Central memory CD4-positive, alpha-beta T cell (primary cell): ENCODE measurements at regions not wholly inside any gene's neighbourhood (a gene's known extent, or its start where the extent isn't known, plus 50 kb on each side); places are given as distances from the start of the nearest gene placed in this dataset.
A peak's percentile ranks its signal among the peaks of the same experiment; 100 is the strongest.

Experiments
- DNase-seq: peaks from one replicate; pipeline ENCODE4 v3.0.0; 2022

DNA sequence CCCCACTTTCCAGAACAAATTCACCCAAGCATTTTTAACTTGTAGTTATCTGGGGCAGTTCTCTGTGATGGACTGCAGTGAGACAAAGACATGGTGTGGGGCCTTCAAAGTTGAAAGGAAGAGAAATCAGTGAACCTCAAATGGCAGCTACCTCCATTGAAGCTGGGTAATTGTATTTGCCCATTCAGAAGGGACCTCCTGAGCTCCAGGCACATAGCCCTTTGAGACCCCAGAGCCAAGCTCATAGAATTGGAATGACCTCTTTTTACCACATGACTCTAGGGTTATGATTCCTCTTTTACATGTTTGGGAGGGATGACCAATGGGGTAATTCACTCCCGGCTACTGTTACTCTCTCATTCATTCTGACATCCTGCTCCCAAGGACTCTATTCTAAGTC lies 368.4 kb upstream of the ITGA1 start:
- DNase-seq, result no peak

DNA sequence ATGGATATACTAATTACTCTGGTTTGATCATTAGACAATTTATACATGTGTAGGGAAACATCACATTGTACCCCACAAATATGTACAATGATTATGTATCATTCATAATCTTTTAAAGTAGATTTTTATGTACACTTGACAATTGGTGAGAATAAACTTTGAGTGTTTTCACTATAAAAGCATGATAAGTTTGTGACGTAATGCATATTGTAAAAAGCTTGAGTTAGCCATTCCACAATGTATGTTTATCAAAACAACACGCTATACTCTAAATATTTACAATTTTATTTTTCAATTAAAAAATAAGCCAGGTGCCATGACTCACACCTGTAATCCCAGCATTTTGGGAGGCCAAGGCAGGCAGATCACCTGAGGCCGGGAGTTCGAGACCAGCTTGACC lies 360.1 kb upstream of the ITGA1 start:
- DNase-seq, result no peak

DNA sequence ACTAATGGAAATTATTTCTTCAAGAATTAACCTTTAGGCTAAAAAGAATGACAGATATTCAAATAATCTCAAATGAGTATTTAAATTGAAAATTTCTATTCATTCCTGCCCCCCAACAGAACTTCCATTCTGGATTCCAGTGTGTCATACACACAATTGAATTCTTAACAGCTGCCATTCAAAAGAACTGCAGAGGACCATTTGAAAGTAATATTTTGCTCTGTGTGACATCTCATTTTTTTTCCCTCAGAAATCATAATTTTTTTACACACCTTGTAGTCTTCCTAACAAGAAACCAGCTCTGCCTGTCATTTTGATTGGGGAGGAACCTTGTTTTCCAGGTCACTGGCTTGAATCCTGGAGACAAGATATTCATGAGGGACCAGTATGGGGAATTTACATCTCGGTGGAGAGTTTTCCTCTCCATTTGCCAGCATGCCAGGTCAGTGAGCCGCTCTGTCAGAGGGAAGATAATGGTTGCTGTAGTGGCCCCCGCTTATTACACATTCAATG lies 358.7 kb upstream of the ITGA1 start:
- DNase-seq, result no peak

DNA sequence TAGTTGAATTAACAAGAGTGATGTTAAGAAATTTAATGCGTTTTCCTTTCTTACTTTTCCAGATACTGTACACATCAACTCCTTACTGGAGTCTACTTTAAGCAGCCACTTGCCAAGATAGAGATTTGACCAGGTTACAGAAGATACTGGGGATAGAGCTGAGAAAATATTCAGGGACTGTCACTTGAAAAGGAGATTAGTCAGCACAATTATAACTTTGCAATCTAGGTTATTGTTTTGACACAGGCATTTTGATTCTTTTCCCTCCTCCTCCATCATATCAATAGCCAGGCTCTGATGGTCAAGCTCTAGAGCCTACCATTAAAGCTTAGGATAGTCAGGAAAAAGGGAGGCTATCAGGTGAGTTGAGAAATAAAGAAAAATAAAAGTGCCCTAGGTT lies 345.9 kb upstream of the ITGA1 start:
- no peak for DNase-seq

DNA sequence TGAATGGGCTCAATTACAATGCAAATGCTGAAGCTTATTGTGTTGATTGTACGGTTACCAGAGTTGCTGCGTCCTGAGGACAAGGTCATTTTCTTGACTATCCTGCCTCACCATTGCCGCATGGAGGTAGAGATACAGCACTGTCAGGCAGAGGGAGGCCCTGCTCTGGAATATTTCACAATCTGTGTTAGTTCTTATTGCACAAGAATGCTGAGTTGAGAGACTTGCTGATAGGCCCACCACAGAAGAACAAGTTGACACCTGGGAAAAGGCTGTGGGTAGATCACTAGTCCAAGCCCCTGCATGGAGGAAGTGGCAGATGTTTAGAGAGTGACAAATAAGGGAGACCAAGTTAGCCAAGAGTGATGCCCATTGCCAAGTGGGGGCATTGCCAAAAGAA lies 344.5 kb upstream of the ITGA1 start:
- no peak for DNase-seq

DNA sequence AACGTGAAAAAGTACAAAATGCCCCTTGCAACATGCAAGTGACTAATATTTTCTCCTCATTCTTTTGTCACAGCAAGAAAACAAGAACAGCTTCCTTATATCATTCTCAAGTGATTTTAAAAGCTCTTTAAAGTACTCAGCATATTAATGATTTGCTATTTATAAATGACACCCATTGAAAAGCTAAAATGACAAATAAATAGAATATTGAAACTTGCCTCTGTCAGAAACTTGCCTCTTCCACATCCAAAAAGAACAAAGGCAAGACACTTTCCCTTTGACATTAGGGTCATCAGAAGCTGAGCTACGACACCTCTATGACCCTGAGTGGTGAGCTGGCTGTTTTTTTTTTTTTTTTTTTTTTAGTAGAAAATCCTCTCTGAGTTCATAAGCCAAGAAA lies 339.6 kb upstream of the ITGA1 start:
- DNase-seq, result no peak

DNA sequence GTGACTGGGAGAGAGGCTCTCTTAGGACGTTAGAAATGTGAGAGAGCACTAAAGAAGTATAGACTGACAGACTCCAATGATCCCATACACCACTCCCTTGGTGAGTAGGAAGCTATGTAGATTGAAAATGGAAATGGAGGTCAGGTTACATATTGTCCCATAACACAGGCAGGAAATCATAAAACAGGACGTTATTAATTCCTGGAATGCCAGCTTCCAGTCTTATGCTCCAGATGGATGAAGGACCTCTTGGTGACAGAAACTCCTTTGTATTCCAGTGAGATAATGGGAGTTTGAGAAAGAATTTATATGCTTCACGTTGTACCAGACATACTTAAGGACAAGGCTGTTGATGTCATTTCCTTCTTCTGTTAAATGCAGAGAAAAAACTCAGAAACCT lies 338.2 kb upstream of the ITGA1 start:
- DNase-seq, result no peak

DNA sequence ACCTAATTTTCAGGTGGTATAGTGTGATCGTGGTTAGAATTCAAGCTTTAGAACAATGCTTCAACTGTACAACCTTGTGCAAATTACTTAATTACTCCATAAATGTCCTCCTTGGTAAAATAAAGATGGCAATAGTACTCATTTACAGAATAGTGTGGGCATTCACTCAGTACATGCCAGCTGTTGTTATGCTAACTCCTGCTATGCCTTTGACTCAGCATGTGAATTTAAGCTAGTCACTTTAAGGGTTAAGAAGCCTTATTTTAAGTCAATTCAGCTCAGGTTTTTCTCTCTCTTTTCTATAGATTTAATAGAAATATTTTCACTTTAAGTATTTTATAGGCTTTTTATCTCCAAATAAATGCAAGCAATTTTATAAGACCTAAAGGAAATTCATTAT lies 335.6 kb upstream of the ITGA1 start:
- DNase-seq, result no peak

DNA sequence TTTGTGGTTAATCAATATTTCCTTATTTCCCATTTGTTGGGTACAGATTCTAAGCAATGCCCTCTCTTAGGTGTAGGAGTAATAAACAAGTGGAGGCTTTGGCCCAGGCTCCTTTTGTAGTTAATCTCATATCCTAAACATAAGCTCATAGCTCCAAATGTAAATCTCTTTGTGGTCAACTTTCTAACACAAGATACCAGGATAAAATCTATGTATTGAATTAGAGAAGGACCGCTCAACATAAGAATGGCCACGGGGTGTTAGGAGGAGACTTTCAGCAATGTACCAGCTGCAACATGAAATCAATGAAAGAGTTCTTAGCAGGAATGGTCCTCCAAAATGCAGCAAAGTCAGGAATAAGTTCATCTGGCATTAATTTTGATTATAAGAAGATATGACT lies 334.5 kb upstream of the ITGA1 start:
- DNase-seq, result no peak

DNA sequence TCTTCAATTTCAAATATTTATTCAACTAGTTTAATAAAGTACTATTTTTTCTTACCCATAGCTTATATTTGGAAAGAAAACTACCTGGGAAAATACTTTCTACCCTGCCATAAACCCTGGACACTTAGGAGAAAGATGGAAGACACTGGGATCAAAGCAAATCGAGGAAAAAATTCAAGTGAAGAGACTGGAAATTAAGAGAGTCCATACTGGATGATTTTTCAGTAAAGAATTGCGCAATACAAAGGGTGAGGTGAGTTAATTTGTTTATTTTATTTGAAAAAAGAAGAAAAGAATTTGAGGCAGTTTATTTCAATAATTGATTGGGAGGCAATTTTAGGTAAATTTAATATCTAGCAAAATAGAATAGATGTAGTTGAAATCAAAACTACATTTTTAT lies 331.8 kb upstream of the ITGA1 start:
- DNase-seq, result no peak

DNA sequence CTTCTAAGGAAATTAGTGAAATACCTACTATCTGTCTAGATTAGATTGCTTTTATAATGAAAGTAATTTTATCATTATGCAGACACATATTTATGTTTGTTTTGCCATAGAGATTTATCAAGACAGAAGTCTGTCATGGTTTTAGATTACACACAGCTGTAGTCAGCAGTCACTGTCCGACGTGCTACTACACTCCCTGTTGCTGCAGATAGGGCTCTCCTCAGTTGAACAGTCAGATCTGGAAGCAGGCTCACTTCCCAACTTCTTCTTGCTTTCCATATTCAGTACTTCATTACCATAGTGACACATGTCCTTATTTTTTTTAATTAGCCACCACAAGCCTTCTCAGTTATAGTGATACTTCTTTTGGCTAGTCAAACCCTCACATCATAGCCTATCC lies 329.9 kb upstream of the ITGA1 start:
- no peak for DNase-seq

DNA sequence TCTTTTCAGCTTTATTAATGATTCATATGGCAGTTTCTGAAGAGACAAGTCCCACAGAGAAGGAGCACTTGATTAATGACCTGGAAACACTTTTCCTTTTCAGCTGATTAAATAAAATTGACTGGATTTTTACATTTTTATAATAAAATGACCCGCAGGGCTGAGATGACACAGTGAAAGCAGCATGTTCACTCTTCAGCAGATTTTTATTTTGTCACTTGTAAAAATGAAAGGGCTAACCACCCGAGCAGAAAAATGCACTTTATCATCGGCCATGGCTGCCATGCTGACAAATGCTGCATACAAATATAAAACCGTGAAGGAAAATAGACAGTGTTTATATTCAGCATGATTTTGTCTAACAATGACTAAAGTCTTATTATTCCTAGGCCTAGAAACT lies 321.6 kb upstream of the ITGA1 start:
- DNase-seq, result no peak

DNA sequence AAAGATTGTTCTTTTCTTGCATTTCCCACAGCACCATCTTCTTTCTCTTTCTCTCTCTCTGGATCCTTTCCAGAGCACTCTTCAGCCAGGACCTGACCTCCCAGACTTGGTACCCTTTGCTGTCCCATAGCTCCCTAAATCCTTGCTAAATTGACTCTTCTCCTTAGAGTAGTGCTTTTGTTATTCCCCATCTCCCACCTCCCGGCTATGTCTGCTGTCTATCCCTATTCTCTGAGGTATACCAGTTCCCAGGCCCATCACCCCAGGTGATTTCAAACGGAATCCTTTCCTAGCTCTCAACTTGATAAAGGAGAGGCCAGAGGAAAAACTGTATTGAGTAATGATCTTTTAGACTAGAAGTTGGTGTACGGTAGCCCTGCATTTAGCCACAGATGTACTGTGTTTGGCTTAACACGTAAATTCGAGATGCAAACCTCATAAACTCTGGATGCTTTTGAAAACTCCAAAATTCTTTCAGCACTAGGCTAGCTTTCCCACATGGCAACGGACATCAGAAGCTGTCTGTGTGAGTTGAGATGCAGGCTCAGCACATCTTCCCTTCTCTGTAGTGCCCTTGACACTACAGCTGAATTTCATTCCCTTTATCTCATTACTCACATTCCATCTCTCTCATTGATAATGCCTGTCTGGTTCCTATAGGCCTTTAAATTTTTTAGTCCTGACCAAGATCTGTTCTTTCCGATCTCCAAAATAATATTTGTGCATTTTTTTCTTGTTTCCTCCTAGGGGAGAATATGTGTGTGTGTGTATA lies 320.8 kb upstream of the ITGA1 start:
- DNase-seq, result no peak

DNA sequence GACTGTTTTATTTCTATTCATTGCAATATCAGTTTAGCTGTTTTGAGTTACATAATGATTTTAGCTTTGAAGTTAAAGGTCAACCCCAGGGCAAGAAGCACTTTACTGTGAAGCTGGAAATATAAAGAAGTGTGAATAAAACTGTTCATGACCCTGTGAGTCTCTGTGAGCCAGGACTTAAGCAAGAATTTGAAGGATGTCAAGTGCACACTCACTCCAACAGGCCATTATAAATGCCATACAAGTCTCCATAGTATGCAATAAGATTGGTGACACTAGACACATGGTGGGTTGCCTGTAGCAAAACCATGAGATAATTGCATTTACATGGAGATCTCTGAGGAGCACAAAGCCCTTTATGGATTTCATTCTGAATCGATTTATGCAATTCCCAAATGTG lies 318.7 kb upstream of the ITGA1 start:
- DNase-seq, result no peak

DNA sequence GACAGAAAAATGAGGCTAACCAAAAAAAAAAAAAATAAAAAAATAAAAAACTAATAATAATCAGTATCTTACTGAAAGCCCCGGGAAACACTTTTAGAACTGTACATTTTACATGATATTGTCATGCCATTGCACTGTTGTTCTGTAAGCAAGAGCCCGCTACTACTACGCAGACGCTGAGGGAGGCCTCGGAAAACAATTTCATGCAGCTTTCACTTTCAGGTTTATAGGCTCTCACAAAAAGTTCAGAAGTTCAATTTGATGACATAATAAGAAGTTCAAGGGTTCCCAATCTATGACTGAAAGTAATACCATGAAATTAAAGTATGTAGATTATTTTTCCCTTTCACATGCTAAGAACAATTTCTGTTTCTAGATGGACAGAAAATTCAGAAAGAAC lies 318.3 kb upstream of the ITGA1 start:
- peak; percentile 42 for DNase-seq

DNA sequence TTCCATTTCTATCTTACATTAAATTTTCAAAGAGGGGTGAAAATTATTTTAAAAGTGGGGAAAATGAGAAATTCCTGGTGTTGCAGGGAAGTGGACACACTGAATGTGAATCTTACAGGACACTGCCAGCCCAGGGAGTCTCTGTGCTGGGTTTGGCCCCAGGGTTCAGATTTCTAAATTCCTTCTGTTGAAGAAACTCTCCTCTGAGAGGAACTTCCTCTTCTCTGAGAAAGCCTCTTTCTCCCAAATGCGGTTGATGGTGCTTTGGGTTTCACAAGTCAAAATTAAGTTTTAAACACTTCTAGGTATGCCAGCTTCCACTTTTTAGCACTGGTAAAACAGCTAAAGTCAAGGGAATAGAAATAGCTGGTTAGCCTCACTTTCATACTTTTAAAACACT lies 317.9 kb upstream of the ITGA1 start:
- DNase-seq, result no peak

DNA sequence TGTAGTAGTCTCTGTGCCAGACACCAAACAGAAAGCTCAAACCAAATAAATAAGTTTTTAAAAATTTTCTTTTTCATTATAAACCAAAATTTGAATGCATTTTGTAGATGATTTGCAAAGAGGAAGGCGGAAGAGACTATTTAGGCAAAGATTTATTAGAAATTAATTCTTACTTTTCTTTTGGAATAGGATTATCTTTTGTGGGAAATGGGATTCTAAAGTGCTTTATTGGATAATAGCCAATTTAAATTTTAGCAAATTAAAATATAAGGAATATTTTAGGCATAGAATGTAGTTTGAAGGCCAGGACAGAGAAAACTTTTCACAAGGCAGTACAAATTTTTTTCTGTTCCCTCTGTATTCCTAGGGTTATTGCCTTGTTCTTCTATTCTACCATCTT lies 311.4 kb upstream of the ITGA1 start:
- DNase-seq, result no peak

DNA sequence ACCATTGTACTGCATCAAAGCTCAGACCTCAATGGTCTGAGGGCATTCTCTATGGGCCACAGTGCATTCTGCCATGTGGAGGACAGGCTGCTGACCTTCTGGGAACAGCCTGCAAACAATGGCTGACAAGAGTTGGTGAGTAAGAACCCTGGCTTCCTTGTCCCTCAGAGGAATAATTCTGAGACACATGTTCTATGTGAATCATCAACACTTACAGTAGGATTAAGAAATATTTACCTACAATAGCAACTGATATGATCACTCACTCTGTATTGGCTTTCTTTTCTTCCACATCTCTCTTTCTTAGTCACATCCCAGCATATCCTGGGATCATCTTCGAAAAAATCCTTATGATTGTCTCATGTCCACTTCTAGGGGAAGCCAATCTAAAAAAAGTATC lies 306.5 kb upstream of the ITGA1 start:
- DNase-seq, result no peak

DNA sequence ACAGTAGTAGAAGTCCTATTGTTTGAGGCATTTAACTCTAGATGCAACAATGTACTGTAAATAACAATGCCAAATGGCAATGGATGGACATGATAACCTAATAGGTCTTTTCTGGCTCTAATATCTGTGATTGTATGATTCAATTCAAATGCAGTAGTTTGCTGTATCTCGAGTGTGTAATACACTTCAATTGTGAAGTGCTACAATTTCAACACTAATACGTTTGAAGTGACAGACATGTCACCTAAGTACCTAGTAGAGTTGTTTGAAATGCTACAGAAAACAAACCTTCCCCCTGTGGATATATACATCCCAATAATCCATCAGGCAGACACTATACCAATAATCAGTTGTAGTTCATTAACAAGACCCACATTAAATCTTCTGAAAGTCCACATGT lies 305.9 kb upstream of the ITGA1 start:
- no peak for DNase-seq

DNA sequence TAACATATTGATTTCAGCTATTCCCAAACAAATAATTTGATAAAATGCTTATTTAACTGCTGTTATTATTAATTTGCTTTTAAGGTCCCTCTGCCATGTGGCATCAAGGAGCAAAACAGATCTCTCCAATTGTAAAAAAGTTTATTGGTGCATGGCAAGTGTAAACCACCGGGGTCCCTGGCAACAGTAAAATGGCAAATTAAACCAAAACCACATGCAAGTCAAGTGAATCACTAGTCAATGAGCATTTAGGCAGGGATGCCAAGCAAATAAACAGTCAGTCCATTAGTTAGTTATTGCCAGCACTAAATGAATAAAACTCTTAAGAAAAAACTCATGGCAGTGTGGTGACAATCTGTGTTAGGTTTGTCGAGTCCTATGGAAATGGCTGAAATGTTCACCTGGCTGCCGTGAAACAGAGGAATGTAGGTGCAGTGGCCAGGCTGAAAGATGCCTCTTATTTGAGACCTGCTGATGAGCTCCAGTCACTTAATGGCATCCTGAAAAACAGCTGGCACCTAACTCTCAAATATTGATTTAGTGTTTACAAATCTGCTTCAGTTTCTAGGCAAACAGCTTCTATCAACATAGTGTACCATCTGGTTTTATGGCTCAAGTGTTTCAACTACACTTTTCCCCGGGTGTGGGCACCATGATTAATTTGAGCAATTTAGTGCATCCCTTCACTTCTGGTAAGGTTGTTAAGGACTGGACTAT lies 296.5 kb upstream of the ITGA1 start:
- no peak for DNase-seq

DNA sequence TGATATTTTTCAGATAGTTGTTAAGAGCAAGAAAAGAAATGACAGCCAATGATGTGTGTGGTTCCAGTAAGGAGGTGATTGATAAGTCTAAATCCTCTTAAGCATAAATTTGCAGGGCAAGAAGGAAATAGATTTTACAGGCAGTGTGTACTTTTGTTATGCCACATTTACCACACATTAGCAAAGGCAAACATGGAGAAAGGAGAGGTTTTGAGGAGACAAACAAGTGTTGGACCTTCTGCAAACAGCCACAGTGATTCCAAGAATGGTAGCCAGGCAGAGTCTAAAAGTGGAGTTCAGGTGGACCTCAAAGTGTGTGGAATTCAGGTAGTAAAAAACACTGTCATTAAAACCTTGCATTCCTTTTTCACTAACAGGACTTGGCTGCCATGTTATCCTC lies 295.9 kb upstream of the ITGA1 start:
- no peak for DNase-seq

DNA sequence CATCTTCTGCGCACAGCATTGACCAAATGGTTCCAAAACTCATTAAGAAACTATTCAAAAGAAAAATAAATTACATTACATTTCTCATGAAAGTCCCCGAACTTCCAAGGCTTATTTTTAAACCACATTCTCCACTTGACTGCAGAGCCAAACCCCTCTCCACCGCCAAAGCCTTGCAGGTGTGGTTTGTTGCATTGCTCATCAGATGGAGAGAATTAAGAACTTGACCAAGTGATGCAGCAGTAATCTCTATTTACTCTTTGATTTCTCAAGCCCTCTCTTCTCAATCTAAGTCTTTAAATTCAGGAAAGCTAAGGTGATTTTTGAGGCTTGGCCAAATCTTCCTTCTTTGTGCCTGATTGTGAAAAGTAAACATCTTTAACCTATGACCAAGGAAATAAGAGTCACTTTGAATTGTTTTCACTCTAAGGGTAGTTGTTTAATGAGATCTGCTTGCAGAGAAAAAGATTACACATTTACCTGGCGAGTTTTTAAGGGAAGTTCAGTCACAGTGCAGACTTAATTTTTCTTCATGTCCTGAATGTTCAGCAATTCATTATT lies 290.5 kb upstream of the ITGA1 start:
- DNase-seq, result no peak

DNA sequence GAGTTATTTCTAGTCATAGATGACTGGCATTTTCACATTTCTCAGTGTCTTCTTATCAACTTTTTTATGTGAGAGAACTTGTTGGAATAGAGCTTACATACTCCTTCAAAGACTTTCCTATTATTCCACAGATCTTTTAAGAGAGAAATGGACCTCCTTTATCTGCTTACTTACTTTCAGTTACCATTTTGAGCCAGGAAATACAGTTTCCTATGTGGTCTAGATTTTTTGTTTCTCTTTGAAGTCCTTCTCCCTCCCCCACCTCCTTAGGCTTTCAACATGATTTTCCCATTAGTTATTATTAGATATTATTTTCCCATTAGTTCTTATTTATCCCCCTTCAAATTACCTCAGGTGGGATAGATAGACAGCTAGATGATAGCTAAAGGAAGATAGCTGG lies 289.1 kb upstream of the ITGA1 start:
- DNase-seq, result no peak

DNA sequence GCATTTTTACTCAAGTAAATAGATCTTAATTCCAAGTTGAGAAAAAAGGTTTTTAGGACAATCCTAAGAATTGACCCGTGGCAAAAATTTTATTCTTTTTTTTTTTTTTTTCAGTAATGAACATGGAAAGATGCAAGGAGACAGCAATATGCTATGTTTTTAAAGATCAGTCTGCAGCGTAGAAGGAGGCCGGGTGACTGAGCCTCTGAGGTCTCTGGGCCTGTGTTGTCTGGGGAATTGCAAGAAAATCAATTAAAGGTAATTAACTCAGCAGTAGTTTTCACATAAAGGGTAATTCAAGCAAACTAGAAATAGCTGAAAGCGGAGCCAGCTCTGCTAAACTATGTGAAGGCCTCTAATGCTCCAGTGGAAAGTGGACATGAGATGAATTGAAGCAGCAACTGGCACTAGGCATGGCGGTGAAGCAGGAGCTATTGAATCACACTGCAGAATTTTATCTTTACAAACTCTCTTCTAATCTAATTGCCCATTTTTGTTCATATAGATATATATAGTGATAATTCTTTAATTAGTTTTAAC lies 285.2 kb upstream of the ITGA1 start:
- DNase-seq, result no peak
